ENCODE measurements at regions not wholly inside any gene's neighbourhood (a gene's known extent, or its start where the extent isn't known, plus 50 kb on each side); places are given as distances from the start of the nearest gene placed in this dataset.

GRCh38 chr7:46968003-46968402, 613.9 kb downstream of the TNS3 start:
- no peak overlapping the region for H2AFZ ChIP-seq (ENCODE audit: low read length)
- H3K4me1 ChIP-seq (ENCODE audit: insufficient read depth, low read length, poor library complexity, severe bottlenecking) = no peaks in the 10 kb centered on the region
- no peaks in the 10 kb centered on the region for H3K9me2 ChIP-seq (replicated peaks; ENCODE audit: low read depth, low read length)

GRCh38 chr7:46963719-46964118, 618.2 kb downstream of the TNS3 start:
- H3K36me3 ChIP-seq (ENCODE audit: insufficient read depth, low read length) = no peaks in the 10 kb centered on the region
- no peaks in the 10 kb centered on the region; the same call in 1 of the 2 replicates for H3K9me2 ChIP-seq (replicated peaks; ENCODE audit: low read depth, low read length)
- no peaks in the 10 kb centered on the region for H3K79me2 ChIP-seq (ENCODE audit: insufficient read depth, low read length)
- no peaks in the 10 kb centered on the region for H3K4me1 ChIP-seq (ENCODE audit: insufficient read depth, low read length, poor library complexity, severe bottlenecking)
- no peak overlapping the region for H3K4me2 ChIP-seq (ENCODE audit: low read depth, low read length, poor library complexity, severe bottlenecking)
- H2AFZ ChIP-seq (ENCODE audit: low read length) = no peak overlapping the region
- no peaks in the 10 kb centered on the region; the same call in 1 of the 2 replicates for H3K9me3 ChIP-seq (ENCODE audit: insufficient read depth, low read depth, low read length)
- no peak overlapping the region for H3K4me3 ChIP-seq (ENCODE audit: low read length, poor library complexity, severe bottlenecking)
- no peak for TF ChIP-seq EZH2phosphoT487 (IDR thresholded peaks at IDR 0.05; ENCODE audit: borderline replicate concordance)
- no peak for TF ChIP-seq CTCF (conservative IDR thresholded peaks at IDR 0.05; ENCODE audit: low read length)
- no peaks in the 10 kb centered on the region for H4K20me1 ChIP-seq (ENCODE audit: insufficient read depth, low read length, poor library complexity, severe bottlenecking)
- H3K27me3 ChIP-seq (ENCODE audit: insufficient read depth, low read length, poor library complexity, severe bottlenecking) = no peaks in the 10 kb centered on the region
- no peaks in the 10 kb centered on the region for H3F3A ChIP-seq (ENCODE audit: low read depth)
- H3K9ac ChIP-seq (ENCODE audit: low read depth, low read length, poor library complexity, severe bottlenecking) = no peak overlapping the region

More at GRCh38 chr7:46968003-46968402, 613.9 kb downstream of the TNS3 start:
- Histone ChIP-seq H4K20me1 (ENCODE audit: insufficient read depth, low read length, poor library complexity, severe bottlenecking) (no peaks in the 10 kb centered on the region), H3K9me3 (ENCODE audit: insufficient read depth, low read depth, low read length) (no peaks in the 10 kb centered on the region; the same call in 1 of the 2 replicates), H3K4me3 (ENCODE audit: low read length, poor library complexity, severe bottlenecking) (no peak overlapping the region), H3K4me2 (ENCODE audit: low read depth, low read length, poor library complexity, severe bottlenecking) (no peak overlapping the region), H3F3A (ENCODE audit: low read depth) (no peaks in the 10 kb centered on the region), H3K79me2 (ENCODE audit: insufficient read depth, low read length) (no peaks in the 10 kb centered on the region), H3K9ac (ENCODE audit: low read depth, low read length, poor library complexity, severe bottlenecking) (no peak overlapping the region), H3K27me3 (ENCODE audit: insufficient read depth, low read length, poor library complexity, severe bottlenecking) (no peaks in the 10 kb centered on the region), H3K36me3 (ENCODE audit: insufficient read depth, low read length) (no peaks in the 10 kb centered on the region)
- TF ChIP-seq EZH2phosphoT487 (IDR thresholded peaks at IDR 0.05; ENCODE audit: borderline replicate concordance) = no peak
- TF ChIP-seq CTCF (conservative IDR thresholded peaks at IDR 0.05; ENCODE audit: low read length) = no peak

GRCh38 chr7:46960970-46961369, 620.9 kb downstream of the TNS3 start:
- H3K27me3 ChIP-seq (ENCODE audit: insufficient read depth, low read length, poor library complexity, severe bottlenecking) = no peaks in the 10 kb centered on the region
- no peaks in the 10 kb centered on the region; the same call in 1 of the 2 replicates for H3K9me2 ChIP-seq (replicated peaks; ENCODE audit: low read depth, low read length)
- H3K9me3 ChIP-seq (ENCODE audit: insufficient read depth, low read depth, low read length) = no peaks in the 10 kb centered on the region; the same call in 1 of the 2 replicates
- H3K9ac ChIP-seq (ENCODE audit: low read depth, low read length, poor library complexity, severe bottlenecking) = no peak overlapping the region
- H2AFZ ChIP-seq (ENCODE audit: low read length) = no peak overlapping the region
- no peak overlapping the region for H3K4me2 ChIP-seq (ENCODE audit: low read depth, low read length, poor library complexity, severe bottlenecking)
- H3K79me2 ChIP-seq (ENCODE audit: insufficient read depth, low read length) = no peaks in the 10 kb centered on the region
- no peak overlapping the region for H3K4me3 ChIP-seq (ENCODE audit: low read length, poor library complexity, severe bottlenecking)
- H3K4me1 ChIP-seq (ENCODE audit: insufficient read depth, low read length, poor library complexity, severe bottlenecking) = no peaks in the 10 kb centered on the region
- TF ChIP-seq EZH2phosphoT487 (IDR thresholded peaks at IDR 0.05; ENCODE audit: borderline replicate concordance) (no peak), CTCF (conservative IDR thresholded peaks at IDR 0.05; ENCODE audit: low read length) (no peak)
- no peaks in the 10 kb centered on the region for H3K36me3 ChIP-seq (ENCODE audit: insufficient read depth, low read length)
- H4K20me1 ChIP-seq (ENCODE audit: insufficient read depth, low read length, poor library complexity, severe bottlenecking) = no peaks in the 10 kb centered on the region
- no peaks in the 10 kb centered on the region for H3F3A ChIP-seq (ENCODE audit: low read depth)
